ACHN (cell line): ENCODE measurements at regions not wholly inside any gene's neighbourhood (a gene's known extent, or its start where the extent isn't known, plus 50 kb on each side); places are given as distances from the start of the nearest gene placed in this dataset.
"Not testable (repeated sequence)": the region's sequence is repeated elsewhere in the genome, so short reads cannot be mapped to it uniquely, and the experiment has no call there.

ENCODE experiments used
- DNase-seq: peaks from one replicate; pipeline ENCODE4 v3.0.0-alpha.2; 2015
- in situ Hi-C: cut with HindIII; loops from 2 replicates; pipeline ENCODE4 v1.10.0; 2017; ENCODE audit warnings: low sequenced_read_pairs, low pct_ligation_motif_present, low pct_unique_long_range_greater_than_20kb

DNA sequence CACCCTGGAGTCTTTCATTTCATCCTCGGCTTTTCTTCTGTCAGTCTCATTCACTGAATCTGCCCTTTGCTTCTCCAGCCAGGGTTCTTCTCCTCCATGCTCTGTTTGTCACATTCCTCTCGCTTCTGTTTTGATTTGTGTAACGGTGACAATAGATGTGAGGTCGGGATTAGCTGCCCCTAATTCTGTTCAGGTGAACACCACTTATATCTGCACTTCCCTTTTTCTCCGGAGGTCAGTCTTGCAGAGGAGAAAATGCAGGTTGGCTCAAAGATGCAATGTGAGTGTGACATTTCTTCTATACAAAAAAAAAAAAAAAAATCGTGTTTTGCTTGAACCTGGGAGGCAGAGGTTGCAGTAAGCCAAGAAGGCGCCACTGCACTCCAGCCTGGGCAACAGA, 262.9 kb downstream of the ASMT start:
- in situ Hi-C loops, result no loop called here
- no peak for DNase-seq

DNA sequence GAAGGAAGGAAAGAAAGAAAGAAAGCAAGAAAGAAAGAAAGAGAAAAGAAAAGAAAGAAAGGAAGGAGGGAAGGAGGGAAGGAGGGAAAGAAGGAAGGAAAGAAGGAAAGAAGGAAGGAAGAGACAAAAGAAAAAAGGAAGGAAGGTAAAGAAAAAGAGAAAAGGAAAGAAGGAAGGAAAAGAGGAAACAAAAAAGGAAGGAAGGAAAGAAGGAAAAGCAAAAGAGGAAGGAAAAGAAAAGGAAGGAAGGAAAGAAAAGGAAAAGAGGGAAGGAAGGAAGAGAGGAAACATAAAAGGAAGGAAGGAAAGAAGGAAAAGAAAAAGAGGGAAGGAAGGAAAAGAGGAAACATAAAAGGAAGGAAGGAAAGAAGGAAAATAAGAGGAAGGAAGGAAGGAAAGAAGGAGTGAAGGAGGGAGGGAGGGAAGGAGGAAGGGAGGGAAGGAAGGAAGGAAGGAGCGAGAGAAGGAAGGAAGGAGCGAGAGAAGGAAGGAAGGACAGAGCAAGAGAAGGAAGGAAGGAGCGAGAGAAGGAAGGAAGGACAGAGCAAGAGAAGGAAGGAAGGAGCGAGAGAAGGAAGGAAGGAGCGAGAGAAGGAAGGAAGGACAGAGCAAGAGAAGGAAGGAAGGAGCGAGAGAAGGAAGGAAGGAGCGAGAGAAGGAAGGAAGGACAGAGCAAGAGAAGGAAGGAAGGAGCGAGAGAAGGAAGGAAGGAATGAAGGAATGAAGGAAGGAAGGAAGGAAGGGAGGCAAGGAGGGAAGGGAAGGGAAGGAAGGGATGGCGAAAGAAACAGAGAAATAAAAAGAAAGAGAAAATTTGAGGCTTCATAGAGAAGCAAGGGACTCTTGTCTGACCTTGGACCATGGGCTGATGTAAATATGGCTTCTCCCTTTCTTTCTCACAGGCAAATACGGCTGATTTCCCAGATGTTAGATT, 266.3 kb downstream of the ASMT start:
- in situ Hi-C loops, DNase-seq: not testable (repeated sequence)

DNA sequence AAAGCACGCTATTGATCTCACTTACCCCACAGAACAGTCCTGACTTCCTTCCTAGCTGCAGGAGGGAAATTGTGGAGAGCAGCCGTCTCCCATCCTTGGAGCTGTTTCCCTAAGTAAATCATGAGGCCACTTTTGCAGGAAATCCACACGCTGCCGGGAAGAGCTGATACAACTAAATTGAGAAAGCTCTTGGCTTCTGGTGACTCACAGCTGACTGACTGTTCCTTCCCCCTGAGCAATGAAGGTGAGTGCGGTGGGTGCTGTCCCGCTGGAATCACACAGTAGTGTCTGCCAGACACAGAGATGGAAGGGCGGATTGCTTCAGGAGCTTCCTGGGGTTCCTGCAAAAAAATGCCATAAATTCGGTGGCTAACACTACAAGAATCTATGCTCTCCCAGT, 268.9 kb downstream of the ASMT start:
- DNase-seq, result no peak

DNA sequence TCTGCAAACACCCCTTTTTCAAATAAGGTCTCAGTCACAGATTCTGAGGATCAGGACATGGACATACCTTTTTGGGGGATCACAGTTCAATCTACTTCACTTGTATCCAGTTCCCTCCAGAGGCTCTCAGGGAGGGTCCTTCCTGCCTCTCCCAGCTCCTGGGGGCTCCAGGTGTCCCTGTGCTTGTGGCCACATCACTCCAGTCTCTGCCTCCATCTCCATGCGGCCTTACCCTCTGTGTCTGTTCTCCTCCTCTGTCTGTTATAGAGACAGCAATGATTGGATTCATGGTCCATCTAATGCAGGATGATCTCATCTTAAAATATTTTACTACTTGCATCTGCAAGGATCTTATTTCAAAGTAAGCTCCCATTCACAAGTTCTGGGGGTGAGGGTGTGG, 269.6 kb downstream of the ASMT start:
- in situ Hi-C loops, result no loop called here
- no peak for DNase-seq

More for the DNA sequence above, 268.9 kb downstream of the ASMT start:
- in situ Hi-C loops, result no loop called here

DNA sequence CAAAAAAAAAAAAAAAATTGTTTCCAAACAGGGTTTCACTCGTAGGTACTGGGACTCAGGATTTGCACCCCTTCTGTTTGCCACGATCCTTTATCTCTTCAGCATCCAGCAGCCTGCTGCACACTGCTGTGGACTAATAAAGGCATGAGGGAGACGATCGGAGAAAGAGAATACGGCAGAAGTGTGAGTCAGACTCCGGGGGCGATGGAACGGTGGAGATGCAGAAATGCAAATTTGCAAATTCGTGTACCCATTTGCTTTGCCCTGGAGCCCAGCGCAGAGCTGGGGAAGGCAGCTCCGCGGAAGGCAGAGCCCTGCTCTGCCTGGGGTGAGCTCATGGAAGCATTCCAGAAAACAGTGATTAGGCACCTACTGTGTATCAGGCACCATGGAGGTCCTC, 270.3 kb downstream of the ASMT start:
- in situ Hi-C loops, result no loop called here
- DNase-seq, result no peak

DNA sequence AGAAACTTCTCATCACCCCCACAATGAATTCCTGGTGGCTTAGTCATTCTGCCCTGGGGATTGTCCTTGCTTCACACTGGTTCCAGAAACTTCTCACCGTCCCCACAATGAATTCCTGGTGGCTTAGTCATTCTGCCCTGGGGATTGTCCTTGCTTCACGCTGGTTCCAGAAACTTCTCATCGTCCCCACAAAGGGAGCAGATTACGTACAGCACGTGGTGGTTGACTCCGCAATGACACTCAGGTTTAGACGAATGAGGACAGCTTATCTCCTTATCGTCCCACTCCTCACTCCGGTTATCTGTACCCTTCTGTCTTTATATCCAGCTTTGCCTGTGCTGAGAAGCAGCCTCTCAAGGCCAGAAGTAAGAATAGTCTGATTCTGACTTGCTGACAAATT, 273.4 kb downstream of the ASMT start:
- in situ Hi-C loops, DNase-seq: not testable (repeated sequence)

DNA sequence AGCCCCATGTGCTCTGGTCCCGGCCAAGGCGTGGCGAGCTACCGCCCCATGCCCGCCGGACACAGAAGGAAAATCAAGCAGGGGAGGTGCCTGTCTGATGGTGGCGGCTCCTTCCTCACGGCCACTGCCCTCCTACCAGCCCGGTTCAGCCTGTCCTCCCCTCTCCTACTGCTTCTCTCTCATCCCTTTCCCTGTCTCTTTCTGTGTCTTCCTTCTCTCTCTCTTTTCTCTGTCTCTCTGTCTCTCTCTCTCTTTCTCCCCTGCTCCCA, 279.1 kb downstream of the ASMT start:
- no peak for DNase-seq
- in situ Hi-C loops, result no loop called here

DNA sequence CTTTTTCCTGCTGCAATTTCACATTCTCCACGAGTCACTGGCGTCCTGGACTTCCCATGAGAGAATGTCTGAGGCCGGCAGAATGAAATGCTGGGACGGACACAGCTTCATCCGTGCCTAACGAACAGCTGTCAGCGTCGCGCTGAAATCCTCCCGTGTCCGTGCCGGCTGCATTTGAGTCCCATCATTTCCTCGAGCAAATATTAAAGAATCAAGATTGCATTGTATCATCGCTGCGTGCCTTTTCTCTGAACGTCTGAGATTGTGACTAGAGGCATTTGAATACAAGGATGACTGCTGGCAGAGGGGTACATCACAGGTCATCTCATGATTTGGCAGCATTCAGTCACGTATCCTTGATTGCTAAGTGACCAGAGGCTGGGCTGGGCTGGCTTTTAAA, 279.9 kb downstream of the ASMT start:
- in situ Hi-C loops, result no loop called here
- DNase-seq, result no peak

DNA sequence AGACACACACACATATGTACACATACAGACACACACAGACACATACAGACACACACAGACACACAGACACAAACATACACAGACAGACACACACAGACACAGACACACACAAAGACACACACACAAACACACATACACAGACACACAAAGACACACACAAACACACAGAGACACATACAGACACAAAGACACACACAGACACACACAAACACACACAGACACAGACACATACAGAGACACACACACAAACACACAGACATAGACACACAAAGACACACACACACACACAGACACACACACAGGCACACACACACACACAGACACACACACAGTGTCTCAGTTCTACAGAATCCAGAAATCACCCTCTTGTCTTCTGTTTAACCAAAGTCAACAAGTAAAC, 280.7 kb downstream of the ASMT start:
- in situ Hi-C loops, result no loop called here
- DNase-seq, result no peak

DNA sequence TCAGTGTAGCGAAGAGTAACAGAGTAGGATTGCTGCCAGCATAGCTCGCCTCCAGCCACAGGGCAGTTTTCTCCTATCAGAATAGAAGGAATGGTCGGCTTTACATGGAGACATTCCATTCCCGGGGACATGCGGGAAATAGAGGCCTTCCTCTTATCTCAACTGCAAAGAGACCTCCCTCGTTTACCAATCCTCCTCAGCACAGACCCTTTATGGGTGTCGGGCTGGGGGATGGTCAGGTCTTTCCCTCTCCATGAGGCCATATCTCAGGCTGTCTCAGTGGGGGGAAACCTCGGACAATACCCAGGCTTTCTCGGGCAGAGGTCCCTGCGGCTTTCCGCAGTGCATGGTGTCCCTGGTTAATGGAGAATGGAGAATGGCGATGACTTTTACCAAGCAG, 285.0 kb downstream of the ASMT start:
- no peak for DNase-seq
- in situ Hi-C loops, result no loop called here

DNA sequence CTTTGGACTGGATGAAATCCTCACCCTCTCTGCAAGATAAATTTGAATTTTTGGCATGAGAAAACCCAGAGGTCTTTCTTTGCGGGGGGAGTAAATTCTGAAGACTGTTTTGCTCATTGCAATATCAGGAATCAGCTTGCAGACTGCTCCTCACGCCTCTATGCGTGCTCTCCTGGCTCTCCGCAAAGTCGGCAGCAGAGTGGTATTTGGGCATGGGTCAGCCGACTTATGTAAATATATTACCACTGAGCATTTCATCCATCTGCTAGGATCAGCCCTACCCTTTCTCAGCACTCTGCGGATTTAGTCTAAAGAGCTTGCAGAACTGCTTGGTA, 288.0 kb downstream of the ASMT start:
- no peak for DNase-seq
- in situ Hi-C loops, result no loop called here

DNA sequence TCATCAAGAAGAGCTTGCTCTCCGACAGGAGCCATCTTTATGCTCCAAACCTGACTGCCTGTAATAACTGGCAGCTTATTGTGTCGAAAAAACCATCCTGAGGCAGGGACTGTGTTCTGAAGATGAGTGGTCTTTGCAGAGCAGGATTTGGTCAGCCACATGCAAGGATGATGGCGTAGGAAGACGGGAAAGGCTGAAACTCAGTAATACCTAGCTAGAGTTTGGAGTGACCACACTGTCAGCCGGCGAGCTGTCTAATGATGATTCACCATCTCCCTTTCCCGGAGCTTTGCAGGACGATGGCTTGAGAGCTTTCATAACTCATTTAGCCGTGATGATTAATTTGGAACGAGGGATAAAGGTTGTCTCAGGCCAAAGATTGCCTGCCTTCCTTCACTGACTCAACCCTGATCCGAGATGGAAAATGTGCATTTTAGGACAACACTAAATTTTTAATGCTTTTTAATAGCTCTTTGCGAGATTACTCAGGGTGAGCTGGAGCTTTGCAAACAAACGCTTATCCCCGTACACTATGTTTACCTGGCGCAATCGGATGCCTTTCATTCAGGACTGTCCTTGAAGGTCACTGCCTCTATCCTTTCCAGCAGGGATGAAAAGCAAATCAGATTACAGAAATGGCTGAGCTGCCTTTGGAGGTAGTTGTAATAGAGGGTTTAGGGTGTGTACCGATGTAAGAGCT, 288.5 kb downstream of the ASMT start:
- DNase-seq, result peak; percentile 1
- in situ Hi-C loops, result no loop called here

DNA sequence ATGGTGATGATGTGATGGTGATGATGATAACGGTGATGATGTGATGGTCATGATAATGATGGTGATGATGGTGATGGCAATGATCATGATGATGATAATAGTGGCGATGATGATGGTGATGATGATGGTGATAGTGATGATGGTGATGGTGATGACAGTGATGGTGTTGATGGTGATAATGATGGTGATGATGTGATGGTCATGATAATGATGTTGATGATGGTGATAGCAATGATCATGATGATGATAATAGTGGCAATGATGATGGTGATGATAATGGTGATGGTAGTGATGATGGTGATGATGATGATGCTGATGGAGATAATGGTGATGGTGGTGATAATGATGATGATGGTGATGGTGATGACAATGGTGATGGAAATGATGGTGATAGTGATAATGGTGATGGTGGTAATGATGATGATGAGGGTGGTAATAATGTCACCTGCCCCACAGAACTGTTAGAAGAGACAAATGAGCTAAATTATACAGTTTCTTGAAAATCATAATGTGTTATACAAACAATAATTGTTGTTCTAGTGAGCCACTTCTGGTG, 289.9 kb downstream of the ASMT start:
- in situ Hi-C loops, result no loop called here
- DNase-seq, result no peak

DNA sequence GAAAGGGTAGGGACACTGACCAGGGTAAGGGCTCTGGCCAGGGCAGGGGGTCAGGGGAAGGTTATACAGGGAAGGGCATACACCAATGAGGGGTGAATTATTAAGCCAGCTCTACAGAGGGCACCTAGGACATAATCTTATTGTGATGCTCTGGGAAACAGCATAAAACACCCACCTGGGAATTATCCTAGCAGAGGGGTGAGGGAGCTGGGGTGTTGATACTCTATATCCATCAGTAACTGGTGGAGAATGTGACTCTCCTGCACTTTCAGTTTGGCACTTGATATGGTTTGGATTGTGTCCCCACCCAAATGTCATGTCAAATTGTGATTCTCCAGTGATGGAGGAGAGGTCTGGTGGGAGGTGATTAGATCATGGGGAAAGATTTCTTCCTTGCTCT, 291.2 kb downstream of the ASMT start:
- in situ Hi-C loops, result no loop called here
- no peak for DNase-seq

DNA sequence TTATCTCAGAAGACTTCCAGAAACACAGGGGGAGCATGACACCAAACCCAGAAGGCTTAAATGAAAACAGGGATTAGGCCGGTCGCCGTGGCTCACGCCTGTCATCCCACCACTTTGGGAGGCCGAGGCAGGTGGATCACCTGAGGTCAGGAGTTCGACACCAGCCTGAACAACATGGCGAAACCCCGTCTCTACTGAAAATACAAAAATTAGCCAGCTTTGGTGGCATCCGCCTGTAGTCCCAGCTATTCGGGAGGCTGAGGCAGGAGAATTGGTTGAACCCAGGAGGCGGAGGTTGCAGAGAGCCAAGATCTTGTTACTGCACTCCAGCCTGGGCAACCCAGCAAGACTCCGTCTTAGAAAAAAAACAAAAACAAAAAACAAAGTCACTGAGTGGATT, 294.1 kb downstream of the ASMT start:
- in situ Hi-C loops, DNase-seq: not testable (repeated sequence)

DNA sequence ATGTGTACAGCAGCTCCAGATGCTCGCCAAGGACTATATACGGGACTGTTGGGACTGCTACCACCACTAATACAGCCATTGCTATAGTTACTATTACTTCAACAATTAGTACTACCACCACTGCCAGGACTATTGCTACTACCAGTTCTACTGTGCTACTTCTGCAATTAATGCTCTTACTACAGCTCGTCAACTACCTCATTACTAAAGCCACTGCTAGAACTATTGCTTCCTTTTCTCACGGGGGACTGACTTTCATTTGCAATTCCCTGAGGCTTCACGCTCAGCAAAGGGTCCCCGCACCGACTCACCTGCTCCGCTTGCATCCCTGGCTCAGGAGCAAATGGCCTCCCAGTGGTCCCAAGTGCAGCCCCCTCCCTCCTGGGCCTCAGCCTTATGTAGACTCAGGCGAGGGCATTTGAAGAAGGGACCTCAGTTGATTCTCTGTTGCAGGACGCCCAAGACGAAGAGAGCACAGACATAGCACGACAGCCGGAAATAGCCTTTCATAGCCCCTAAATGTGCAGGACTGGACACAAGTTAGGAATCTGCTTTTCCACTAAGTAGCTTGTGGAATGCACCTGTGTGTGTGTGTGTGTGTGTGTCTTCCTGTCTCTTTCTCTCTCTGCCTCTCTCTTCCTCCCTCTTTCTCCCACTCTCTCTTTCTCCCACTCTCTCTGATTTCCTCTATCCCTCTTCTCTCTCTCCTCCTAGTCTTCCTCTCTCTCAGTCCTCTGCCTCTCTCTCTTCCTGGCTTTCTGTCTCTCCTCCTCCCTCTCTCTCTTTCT, 294.8 kb downstream of the ASMT start:
- in situ Hi-C loops, result no loop called here
- no peak for DNase-seq

DNA sequence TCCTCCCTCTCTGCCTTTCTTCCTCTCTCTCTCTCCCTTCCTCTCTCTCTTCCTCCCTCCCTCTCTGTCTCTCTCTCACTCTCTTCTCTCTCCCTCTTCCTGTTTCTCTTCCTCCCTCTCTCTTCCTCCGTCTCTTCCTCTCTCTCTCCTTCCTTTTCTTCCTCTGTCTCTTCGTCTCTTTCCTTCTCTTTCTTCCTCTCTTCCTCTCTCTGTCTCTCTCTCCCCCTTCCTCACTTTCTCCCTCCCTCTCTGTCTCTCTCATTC, 295.3 kb downstream of the ASMT start:
- DNase-seq, result no peak
- in situ Hi-C loops, result no loop called here

DNA sequence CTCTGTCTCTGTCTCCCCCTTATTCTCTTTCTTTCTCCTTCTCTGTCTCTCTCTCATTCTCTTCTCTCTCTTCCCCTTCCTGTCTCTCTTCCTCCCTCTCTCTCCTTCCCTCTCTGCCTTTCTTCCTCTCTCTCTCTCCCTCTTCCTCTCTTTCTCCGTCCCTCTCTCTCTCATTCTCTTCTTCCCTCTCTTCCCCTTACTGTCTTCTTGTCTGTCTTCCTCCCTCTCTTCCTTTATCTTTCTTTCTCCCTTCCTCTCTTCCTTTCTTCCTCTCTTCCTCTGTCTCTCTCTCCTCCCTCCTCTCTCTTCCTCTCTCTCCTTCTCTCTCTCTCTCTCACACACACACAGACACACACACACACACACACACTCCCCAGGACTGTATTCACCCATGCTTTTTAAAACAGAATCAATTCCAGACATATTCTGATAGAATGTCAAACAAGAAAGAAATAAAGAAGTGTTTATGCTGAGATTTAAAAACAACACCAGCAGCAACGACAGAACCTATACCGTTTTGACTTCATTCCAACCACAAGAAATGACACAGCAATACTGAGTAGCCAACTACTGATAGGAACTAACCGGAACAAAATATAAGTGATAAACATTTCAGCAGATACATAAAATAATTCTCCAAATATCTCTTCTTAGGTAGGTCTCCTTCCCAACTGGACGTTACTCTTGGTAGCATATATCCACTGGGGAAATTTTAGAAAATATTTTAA, 296.7 kb downstream of the ASMT start:
- in situ Hi-C loops, result no loop called here
- DNase-seq, result no peak

DNA sequence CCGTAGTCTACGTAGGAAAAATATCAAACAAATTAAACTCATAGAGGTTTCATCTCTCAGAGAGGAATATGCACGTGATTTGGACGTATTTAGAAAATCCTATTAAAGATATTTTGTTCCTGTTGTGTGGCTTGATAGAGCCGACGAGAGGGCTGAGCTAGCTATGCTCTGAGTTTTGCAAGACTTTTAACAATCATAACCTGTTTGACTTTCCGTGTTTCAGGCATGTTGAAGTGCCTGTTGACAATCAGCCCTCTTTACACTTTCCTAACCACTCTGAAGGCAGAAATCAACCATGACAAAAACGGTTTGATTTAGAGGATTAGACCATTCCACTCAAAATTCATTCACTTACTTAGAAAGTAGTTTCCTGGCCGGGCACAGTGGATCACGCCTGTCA, 297.3 kb downstream of the ASMT start:
- in situ Hi-C loops, result no loop called here
- no peak for DNase-seq
